ENCODE measurements at regions not wholly inside any gene's neighbourhood (a gene's known extent, or its start where the extent isn't known, plus 50 kb on each side); places are given as distances from the start of the nearest gene placed in this dataset.

DNA sequence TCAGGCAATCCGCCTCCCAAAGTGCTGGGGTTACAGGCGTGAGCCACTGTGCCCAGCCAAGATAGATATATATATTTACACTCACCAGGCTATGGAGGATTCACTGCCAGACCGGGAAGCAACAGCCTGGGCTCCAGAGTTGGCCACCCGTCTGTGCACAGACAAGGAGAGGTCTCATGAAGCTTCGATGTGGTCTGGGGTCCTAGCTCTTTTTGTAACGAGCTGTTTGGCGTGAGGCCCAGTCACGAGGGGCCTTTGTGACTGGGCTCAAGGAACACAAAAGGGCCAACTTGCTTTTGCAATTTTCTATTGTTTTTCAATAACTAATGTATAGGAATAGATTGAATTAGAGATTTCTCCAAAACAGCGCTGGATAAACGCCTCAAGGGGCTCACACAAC, 77.6 kb upstream of the EIF5 start:
- ATAC-seq: no peak
- CTCF ChIA-PET: no interaction called here
- H3K27ac Mint-ChIP-seq: no peak overlapping the region
- POLR2A ChIA-PET: no interaction called here
- peaks cover 9% of the 10 kb centered on the region; the same call in 1 of the 2 replicates for H3K4me1 Mint-ChIP-seq
- H3K9me3 Mint-ChIP-seq: peaks cover 6% of the 10 kb centered on the region
- H3K36me3 Mint-ChIP-seq: no peaks in the 10 kb centered on the region
- H3K27me3 Mint-ChIP-seq (ENCODE audit: low read depth): no peaks in the 10 kb centered on the region
- no peak for TF ChIP-seq NFATC4 (CRISPR knock-in tag; IDR thresholded peaks at IDR 0.05)
- no peak for TF ChIP-seq ZNF671 (CRISPR knock-in tag; IDR thresholded peaks at IDR 0.05)
- TF ChIP-seq FOXK1 (CRISPR knock-in tag; IDR thresholded peaks at IDR 0.05): no peak
- TF ChIP-seq SMAD3 (CRISPR knock-in tag; IDR thresholded peaks at IDR 0.05; ENCODE audit: borderline replicate concordance): no peak
- TF ChIP-seq ATF1 (CRISPR knock-in tag; IDR thresholded peaks at IDR 0.05): no peak
- no peak for TF ChIP-seq KAT7 (CRISPR knock-in tag; IDR thresholded peaks at IDR 0.05; ENCODE audit: borderline replicate concordance)
- TF ChIP-seq OVOL2 (CRISPR knock-in tag; IDR thresholded peaks at IDR 0.05; ENCODE audit: borderline replicate concordance): no peak
- TF ChIP-seq, protein P1, sequence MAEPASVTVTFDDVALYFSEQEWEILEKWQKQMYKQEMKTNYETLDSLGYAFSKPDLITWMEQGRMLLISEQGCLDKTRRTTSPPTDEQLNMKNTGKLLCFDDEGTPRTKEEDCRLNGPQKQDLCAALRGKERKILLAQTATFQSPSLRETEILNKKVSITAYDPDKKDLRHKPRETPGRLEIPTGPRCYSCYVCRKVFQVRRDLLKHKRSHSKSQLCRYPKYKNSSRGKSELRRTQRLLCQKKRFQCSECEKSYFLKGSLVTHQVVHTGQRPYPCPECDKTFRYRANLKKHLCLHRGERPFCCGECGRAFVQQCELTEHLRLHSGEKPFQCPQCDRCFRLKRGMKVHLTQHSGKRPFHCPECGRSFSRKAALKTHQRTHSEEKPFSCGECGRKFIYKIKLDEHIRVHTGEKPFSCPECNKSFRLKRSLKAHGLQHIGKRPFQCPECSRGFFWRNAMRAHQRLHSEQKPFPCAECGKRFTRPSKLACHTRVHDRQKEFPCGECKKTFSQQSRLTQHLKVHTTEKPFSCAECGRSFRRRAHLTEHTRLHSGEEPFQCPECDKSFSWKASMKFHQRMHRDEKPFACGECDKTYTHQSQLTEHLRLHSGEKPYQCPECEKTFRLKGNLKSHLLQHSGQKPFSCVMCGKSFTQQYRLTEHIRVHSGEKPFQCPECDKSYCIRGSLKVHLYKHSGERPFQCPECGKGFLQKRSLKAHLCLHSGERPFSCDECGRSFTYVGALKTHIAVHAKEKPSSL (CRISPR knock-in tag; conservative IDR thresholded peaks at IDR 0.05): no peak
- TF ChIP-seq ZNF317 (CRISPR knock-in tag; IDR thresholded peaks at IDR 0.05; ENCODE audit: borderline replicate concordance, low read depth): no peak
- TF ChIP-seq, protein P2, sequence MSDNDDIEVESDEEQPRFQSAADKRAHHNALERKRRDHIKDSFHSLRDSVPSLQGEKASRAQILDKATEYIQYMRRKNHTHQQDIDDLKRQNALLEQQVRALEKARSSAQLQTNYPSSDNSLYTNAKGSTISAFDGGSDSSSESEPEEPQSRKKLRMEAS (CRISPR knock-in tag; IDR thresholded peaks at IDR 0.05): no peak
- no peak for TF ChIP-seq MYBL2 (CRISPR knock-in tag; IDR thresholded peaks at IDR 0.05)
- TF ChIP-seq CREB1 (CRISPR knock-in tag; IDR thresholded peaks at IDR 0.05): no peak
- no peak for TF ChIP-seq MXD4 (CRISPR knock-in tag; IDR thresholded peaks at IDR 0.05; ENCODE audit: borderline replicate concordance)
- TF ChIP-seq NR2C2 (CRISPR knock-in tag; IDR thresholded peaks at IDR 0.05): no peak
- TF ChIP-seq HMGA2 (CRISPR knock-in tag; IDR thresholded peaks at IDR 0.05): no peak
- DNase-seq (ENCODE audit: low spot score): no peak
- H3K4me3 Mint-ChIP-seq: no peak overlapping the region

DNA sequence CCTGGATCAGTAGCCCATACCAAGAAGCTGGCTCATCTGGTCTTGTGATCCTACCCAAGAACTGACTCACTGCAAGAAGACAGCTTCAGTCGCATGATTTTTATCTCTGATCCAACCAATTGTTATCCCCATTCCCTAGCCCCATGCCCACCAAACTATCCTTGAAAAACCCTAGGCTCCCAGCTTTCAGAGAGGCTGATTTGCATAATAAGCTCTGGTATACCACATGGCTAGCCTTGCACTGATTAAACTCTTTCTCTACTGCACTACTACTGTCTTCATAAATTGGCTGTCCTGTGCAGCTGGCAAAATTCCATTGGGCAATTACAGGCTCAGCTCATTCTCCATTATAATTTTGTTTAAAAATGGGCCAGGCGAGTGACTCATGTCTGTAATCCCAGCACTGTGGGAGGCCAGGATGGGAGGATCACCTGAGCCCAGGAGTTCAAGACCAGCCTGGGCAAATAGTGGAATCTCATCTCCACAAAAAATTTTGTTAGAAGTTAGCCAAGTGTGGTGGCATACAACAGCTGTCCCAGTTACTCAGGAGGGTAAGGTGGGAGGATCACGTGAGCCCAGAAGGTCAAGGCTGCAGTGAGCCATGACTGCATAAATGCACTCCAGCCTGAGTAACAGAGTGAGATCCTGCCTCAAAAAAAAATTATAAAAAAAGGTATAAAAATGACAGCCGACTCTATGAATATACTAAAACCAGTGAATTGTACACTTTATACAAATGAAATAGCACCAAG, 76.7 kb upstream of the EIF5 start:
- Mint-ChIP-seq H3K9me3 (no peaks in the 10 kb centered on the region), H3K4me3 (no peak overlapping the region), H3K27me3 (ENCODE audit: low read depth) (no peaks in the 10 kb centered on the region), H3K27ac (no peak overlapping the region), H3K4me1 (peaks cover 9% of the 10 kb centered on the region; the same call in 1 of the 2 replicates), H3K36me3 (no peaks in the 10 kb centered on the region)
- ChIA-PET CTCF (no interaction called here), POLR2A (no interaction called here)
- DNase-seq (ENCODE audit: low spot score) (no peak), ATAC-seq (no peak)
- TF ChIP-seq PRRX2 (CRISPR knock-in tag; IDR thresholded peaks at IDR 0.05): no peak
- TF ChIP-seq, protein P3, sequence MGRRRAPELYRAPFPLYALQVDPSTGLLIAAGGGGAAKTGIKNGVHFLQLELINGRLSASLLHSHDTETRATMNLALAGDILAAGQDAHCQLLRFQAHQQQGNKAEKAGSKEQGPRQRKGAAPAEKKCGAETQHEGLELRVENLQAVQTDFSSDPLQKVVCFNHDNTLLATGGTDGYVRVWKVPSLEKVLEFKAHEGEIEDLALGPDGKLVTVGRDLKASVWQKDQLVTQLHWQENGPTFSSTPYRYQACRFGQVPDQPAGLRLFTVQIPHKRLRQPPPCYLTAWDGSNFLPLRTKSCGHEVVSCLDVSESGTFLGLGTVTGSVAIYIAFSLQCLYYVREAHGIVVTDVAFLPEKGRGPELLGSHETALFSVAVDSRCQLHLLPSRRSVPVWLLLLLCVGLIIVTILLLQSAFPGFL (CRISPR knock-in tag; IDR thresholded peaks at IDR 0.05; ENCODE audit: borderline replicate concordance): no peak
- TF ChIP-seq, protein P4, sequence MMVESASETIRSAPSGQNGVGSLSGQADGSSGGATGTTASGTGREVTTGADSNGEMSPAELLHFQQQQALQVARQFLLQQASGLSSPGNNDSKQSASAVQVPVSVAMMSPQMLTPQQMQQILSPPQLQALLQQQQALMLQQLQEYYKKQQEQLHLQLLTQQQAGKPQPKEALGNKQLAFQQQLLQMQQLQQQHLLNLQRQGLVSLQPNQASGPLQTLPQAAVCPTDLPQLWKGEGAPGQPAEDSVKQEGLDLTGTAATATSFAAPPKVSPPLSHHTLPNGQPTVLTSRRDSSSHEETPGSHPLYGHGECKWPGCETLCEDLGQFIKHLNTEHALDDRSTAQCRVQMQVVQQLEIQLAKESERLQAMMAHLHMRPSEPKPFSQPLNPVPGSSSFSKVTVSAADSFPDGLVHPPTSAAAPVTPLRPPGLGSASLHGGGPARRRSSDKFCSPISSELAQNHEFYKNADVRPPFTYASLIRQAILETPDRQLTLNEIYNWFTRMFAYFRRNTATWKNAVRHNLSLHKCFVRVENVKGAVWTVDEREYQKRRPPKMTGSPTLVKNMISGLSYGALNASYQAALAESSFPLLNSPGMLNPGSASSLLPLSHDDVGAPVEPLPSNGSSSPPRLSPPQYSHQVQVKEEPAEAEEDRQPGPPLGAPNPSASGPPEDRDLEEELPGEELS (CRISPR knock-in tag; IDR thresholded peaks at IDR 0.05): no peak
- TF ChIP-seq, protein P5, sequence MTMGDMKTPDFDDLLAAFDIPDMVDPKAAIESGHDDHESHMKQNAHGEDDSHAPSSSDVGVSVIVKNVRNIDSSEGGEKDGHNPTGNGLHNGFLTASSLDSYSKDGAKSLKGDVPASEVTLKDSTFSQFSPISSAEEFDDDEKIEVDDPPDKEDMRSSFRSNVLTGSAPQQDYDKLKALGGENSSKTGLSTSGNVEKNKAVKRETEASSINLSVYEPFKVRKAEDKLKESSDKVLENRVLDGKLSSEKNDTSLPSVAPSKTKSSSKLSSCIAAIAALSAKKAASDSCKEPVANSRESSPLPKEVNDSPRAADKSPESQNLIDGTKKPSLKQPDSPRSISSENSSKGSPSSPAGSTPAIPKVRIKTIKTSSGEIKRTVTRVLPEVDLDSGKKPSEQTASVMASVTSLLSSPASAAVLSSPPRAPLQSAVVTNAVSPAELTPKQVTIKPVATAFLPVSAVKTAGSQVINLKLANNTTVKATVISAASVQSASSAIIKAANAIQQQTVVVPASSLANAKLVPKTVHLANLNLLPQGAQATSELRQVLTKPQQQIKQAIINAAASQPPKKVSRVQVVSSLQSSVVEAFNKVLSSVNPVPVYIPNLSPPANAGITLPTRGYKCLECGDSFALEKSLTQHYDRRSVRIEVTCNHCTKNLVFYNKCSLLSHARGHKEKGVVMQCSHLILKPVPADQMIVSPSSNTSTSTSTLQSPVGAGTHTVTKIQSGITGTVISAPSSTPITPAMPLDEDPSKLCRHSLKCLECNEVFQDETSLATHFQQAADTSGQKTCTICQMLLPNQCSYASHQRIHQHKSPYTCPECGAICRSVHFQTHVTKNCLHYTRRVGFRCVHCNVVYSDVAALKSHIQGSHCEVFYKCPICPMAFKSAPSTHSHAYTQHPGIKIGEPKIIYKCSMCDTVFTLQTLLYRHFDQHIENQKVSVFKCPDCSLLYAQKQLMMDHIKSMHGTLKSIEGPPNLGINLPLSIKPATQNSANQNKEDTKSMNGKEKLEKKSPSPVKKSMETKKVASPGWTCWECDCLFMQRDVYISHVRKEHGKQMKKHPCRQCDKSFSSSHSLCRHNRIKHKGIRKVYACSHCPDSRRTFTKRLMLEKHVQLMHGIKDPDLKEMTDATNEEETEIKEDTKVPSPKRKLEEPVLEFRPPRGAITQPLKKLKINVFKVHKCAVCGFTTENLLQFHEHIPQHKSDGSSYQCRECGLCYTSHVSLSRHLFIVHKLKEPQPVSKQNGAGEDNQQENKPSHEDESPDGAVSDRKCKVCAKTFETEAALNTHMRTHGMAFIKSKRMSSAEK (CRISPR knock-in tag; IDR thresholded peaks at IDR 0.05; ENCODE audit: borderline replicate concordance): no peak
- TF ChIP-seq, protein P6, sequence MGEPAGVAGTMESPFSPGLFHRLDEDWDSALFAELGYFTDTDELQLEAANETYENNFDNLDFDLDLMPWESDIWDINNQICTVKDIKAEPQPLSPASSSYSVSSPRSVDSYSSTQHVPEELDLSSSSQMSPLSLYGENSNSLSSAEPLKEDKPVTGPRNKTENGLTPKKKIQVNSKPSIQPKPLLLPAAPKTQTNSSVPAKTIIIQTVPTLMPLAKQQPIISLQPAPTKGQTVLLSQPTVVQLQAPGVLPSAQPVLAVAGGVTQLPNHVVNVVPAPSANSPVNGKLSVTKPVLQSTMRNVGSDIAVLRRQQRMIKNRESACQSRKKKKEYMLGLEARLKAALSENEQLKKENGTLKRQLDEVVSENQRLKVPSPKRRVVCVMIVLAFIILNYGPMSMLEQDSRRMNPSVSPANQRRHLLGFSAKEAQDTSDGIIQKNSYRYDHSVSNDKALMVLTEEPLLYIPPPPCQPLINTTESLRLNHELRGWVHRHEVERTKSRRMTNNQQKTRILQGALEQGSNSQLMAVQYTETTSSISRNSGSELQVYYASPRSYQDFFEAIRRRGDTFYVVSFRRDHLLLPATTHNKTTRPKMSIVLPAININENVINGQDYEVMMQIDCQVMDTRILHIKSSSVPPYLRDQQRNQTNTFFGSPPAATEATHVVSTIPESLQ (CRISPR knock-in tag; IDR thresholded peaks at IDR 0.05): no peak
- no peak for TF ChIP-seq ZNF263 (CRISPR knock-in tag; IDR thresholded peaks at IDR 0.05; ENCODE audit: low read depth)
- no peak for TF ChIP-seq FOXP1 (CRISPR knock-in tag; IDR thresholded peaks at IDR 0.05; ENCODE audit: borderline replicate concordance)

Data from WTC11 (cell line).